Posterior vena cava (tissue), 2 donors: ENCODE measurements at regions not wholly inside any gene's neighbourhood (a gene's known extent, or its start where the extent isn't known, plus 50 kb on each side); places are given as distances from the start of the nearest gene placed in this dataset.

Experiments
- DNase-seq: peaks from one replicate; pipeline ENCODE4 v3.0.0-alpha.2; 2020; ENCODE audit warnings: low spot score
- intact Hi-C, 2 donors: fragments of 100-400 bp; cut with DNase I; formaldehyde crosslinking; loops; one replicate each; pipeline versions ENCODE4 v1.14.1 to v1.14.2; 2022 to 2023
- donor health status: DM: yes; HTN: yes; CAD: no.
- donor health status: DM: yes; HTN: yes; CAD: no.

DNA sequence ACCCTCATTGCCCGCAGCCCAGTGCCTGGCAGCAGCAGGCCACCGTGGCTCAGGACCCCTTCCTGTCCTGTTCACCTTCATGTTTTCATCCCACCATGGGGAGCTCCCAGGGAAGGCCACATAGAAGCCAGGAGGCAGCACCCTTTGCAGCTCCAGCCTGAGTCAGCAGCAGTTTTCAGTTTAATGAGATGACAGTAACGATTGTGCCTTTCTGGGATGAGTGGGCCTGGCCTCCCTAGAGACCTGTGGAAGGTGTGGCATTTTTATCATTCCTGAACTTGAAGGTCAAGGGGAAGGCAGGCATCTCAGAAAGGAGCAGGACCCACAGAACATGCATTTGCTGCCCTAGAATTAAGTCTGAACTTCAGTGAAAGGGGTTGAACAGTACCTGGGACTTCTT lies 532.8 kb downstream of the FUT8 start:
- intact Hi-C loops, result no loop called here
- DNase-seq, result no peak

DNA sequence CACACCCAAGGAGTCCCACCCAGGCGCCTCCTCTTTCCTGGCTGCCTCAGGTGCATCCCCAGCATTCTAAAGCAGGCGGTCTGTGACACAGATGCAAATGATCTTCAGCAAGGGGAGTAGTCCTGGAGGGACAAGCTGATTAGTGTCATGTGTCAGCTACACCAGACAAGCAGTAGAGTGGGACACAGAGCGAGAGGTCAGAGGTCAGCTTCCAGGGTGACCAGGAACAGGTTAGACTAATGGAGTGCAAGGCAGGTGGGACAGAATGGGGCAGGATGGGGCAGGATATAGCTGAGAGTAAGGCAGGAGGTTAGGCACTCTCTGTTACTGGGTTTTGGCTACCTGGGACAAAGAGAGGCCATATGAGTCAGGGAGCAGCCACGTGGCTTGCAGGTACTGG lies 534.0 kb downstream of the FUT8 start:
- DNase-seq, result no peak
- intact Hi-C loops, result no loop called here

DNA sequence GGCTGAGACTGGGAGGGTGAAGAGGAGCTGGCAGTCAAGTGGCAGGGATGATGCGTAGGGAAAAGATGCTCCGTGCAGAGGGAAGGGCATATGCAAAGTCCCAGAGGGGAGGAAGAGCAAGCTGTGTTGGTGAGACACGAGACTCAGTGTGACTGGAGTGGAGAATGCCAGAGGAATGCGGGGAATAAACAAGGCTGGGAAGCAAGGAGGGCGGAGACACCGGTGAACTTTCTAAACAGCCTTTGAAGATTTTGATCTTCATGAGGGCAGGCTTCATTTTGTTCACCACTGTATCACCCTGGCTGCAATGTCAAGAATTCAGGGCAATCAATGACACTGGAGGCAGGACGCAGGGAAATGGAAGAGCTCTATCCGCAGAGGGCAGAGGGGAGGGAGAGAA lies 535.8 kb downstream of the FUT8 start:
- intact Hi-C loops, result no loop called here
- DNase-seq, result no peak

DNA sequence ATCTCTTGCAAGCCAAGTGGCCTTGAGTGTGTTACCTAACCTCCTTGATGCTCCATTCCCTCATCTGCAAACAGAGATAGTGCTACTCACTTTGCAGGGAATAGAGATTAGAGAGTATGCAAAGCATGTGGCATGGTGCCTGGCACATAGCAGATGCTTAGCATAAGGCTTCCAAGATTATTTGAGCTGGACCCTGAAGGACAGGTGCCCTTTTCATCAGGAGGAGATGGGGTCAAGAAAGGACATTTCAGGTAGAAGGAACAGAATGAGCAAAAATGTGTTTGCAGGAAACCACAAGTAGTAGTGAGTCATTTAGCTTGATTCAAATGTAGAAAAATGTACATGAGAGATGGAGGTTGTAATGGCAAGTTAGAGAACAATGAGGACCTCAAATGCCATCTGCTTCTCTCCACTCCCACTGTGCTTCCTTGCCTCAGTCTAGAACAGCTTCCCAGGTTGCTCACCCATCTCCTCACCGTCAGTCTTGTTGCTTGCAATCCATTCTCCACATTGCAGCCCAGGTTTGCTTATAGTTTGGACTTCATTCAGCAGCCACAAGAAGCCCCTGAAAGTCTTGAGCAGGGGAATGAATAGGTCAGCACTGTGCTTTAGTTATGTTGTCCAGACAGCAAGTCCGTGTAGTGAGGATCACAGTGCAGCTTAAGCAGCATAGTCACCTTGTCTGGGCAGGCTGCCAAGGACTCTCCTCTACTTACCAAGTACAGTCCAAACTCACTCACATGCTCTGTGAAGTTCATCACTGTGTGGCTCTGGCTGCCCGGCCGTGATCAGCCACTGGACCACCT lies 536.3 kb upstream of the CCDC196 start:
- intact Hi-C loops, result no loop called here
- DNase-seq, result no peak

DNA sequence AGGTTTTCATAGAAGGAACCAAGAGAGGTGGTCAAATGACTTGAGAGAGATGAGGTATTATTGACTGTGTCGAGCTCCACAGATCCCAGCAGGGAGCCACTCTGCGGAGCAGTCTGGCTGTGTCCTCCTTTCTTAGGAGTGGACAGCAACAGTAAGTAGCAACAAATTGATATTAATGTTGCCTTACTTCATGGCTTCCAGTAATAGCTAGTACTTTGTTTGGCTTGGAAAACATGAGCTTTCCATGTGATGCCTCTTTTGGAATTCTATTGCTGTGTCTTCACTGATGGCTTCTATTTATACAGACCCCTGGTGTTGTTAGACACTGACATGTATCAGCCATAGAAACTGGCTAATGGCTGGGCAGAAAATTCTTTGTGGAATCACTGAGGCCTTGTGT lies 531.2 kb upstream of the CCDC196 start:
- DNase-seq, result no peak
- intact Hi-C loops, result no loop called here

DNA sequence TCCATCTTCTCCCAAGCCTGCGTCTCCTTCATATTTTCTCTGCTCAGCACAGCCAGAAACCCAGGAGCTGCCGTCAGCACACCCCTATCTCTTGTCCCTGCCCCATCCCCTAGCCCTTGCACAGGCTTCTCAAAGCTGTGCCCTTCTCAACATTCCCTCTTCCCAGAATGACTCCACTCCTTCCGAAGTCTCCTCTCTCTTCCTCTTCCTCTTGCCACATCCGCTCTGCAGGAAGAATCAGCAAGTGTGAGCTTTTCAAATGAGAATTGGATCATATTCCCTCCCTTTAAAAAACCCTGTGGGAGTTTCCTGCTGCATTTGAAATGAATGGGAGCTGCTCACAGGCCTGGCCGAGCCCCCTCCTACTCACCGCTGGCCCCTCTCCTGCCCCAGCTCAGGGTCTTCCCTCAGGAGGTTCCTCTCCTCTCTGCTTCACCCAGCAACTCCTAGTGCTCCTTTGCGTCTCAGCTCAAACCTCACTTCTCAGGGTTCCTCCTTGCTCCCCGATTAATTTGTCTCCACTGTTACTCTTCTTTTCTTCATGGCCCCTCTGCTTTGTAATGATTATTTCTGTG lies 528.5 kb upstream of the CCDC196 start:
- DNase-seq, result no peak
- intact Hi-C loops, result no loop called here

DNA sequence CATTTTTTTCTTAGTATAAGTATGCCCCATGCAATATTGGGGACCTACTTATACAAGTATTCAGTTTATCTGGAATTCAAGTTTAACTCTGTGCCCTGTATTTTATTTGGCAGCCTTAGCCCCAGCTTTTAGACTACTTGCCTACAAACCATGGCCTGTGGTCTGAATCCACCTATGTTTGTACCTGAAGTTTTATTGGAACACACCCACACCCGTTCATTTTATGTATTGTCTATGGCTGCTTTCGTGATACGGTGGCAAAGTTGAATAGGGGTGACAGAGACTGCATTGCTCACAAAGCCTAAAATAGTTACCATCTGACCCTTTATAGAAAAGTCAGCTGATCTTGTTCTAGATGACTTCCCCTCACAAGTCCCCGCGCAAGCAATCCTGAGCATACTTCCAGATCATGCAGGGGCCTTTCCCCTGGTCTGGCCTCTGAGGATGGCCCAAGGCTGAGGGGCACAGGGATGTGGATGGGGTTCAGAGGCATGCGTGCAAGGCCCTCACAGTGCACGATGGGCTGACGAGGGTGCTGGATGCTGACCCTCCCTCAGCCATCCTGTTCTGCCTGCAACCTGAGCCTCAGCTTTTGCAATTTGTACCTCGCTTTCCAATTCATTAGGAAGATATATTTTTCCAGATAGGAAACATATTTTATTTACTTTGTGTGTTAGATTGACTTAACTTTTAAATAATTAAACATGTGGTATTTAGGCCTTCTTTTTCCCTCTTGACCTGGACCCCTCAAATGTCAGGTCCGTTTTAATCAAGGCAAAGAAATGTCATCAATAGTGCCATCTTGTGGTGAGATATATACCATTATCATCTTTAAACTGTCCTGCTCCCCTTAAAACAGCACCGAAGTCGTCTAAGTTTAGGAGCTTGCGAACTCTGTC lies 527.3 kb upstream of the CCDC196 start:
- intact Hi-C loops, result no loop called here

DNA sequence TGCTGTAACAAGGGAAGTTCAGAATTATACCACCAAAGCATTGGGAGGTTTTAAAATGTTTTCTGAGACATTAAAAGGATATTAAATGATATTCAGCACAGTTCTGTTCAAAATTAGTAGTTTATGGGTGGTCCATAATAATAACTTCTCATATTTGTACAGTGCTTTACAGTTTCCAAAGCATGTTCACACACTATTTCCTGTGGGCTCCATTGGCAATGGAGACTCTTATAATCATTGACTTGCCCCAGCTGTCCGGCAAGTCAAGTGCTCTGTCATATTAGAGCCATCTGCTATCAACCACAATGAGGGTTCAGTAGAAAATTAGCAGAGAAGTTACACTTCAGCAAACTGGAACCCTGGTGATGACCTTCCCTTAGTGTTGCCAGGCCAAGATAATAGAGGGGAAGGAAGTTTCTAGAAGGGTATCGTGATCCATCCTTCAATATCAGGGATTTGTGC lies 526.6 kb upstream of the CCDC196 start:
- intact Hi-C loops, result no loop called here
- DNase-seq, result no peak

More for the DNA sequence above, 527.3 kb upstream of the CCDC196 start:
- no peak for DNase-seq

DNA sequence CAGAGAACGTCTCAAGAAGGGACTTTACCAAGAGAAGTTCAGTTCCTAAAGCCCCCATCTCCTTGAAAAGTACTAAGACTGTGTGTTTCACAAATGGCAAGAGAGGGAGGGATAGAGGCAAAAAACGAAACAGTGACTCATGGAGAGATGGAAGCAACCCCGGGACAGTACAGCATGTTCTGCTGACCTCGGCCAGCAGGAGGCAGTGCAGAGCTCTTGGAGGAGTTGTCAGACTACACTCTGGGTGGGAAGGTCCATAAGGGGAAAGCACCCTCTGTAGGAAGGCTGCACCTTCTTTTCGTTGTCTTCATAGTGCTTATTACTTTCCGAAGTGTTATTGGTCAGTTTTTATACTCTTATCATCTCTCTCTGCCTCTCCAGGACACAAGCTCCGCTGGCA lies 525.2 kb upstream of the CCDC196 start:
- intact Hi-C loops, result no loop called here

DNA sequence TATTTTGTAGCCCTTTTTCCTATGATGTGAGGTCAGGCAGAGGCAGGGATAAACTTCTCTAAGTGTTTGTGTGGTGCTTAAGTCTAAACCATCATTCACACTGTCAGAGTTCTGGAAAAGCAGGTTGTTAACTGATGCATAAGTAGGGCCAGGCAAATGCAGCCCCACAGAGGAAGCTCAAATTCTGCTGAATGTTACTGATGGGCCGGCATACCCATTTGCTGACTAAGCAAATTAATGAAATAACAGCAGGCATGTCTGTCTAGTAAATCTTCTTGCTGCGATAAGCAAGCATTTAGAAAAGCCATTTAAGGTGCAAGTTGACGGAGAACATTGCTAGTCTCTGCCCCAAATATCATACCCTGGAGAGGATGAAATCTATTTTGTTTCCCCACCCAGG lies 523.2 kb upstream of the CCDC196 start:
- intact Hi-C loops, result no loop called here
- no peak for DNase-seq

More for the DNA sequence above, 525.2 kb upstream of the CCDC196 start:
- no peak for DNase-seq

DNA sequence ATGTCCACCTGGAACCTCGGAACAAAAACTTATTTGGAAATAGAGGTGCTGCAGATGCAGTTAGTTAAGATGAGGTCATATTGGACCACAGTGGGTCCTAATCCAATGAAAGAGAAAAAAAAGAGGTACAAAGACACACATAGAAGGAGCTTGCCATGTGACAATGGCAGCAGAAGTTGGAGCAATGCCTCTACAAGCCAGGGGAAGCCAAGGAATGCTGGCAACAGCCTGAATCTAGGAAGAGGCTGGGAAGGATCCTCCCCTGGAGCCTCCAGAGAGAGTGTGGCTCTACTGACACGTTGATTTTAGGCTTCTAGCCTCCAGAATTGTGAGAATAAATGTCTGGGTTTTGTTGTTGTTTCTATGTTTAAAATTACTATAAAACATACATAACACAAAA lies 521.8 kb upstream of the CCDC196 start:
- no peak for DNase-seq
- intact Hi-C loops, result no loop called here

DNA sequence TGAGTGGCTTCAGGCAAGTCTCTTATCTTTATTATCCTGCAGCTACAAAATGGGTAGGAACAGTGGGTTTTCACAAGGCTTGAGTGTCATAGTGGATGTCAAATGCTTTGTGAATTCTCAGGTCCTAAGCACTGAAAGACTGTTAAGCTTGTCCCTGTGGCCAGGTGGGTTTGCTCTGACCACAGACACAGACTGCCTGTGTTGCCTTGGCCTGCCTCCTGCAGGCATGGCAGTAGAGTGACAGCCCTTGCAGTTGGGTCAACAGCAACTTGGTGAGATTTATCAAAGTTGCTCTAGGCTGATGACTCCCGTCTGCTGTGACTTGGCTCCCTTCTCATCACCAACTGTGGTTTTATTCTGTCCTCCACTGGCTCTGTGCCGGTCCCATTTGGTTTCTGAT lies 520.0 kb upstream of the CCDC196 start:
- intact Hi-C loops, result no loop called here
- no peak for DNase-seq

DNA sequence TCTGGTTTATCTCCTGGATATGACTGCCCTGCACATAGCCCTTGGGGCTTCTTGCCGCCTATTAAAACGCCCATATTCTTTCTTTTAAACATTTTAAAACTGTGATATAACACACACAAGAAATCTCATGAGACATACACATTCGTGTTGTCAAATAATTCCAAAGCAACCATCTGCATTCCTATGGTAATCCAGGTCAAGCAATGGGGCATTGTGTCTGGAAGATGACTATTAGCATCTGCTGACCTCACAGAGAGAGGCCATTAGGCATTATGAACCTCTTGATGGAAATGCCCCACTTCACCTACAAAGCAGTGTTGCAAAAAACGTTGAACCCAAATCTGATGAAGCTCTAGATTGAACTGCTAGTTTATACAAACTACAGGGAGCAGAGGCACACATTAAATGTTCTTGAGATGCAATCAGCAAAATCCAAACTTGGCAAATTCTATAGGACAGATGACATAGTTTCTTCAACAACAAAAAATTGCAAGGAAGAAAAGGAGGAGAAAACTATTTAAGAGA lies 513.8 kb upstream of the CCDC196 start:
- no peak for DNase-seq
- intact Hi-C loops, result no loop called here

DNA sequence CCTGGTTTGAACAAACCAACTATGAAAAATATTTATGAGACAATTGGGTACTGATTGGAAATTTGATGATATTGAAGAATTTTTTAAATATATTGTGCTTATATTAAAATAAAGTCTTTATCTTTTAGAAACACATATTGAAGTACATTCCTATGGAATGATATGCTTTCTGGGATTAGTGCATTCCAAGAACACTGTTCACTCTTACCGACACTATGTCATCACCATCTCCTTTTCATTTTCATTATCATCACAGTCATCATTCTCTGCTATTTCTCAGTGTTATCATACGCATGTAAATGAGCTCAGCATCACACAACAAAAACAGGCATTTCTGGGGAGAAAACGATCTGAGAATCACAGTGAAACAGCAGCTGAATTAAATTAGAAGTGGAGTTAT lies 513.3 kb upstream of the CCDC196 start:
- intact Hi-C loops, result no loop called here
- DNase-seq, result no peak

DNA sequence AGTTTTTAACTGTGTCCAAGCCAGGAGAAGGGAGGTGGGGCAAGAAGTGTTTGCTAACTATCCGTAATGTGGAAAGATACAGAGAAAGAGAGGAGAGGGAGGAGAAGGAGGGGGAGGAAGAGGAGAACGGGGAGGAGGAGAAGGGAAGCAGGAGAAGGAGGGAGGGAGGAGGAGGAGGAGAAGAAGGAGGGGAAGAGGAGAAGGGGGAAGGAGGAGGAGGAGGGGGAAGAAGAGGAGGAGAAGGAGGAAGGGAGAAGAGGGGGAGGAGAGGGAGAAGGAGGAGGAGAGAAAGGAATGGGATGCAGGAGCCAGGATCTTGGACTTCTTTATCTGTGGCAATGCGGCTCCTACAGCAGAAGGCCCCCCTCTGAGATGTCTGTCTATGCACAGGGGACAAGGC lies 510.3 kb upstream of the CCDC196 start:
- intact Hi-C loops, result no loop called here
- DNase-seq, result no peak

DNA sequence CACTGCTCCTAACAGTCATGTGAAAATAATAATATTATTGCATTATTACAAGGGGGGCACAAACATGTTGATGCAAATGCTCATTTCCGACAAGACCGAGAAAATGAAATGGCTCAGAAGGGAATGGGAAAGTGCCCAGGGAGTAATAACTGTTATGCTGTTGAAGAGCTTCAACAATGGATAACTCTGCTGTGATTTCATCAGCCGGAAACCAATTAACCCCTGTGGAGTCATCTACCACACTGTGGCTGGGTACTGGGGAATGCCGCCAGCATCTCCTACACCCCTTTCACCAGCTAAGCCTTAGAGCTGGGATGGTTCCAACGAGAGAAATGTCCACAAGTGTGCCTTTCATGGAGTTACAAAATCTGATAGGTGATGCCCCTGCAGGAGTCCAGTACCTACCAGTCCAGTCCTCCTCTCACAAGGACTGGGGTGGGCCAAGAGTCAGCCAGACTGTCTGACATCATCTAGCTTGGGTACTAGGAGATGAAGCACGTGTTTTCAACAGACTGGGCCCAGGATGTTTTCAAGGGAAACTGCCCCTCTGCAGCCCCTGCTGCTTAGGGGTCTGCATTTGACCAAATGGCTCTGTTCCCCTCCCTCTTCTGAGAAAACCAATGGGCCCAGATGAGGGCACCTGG lies 509.3 kb upstream of the CCDC196 start:
- intact Hi-C loops, result no loop called here
- DNase-seq, result no peak

DNA sequence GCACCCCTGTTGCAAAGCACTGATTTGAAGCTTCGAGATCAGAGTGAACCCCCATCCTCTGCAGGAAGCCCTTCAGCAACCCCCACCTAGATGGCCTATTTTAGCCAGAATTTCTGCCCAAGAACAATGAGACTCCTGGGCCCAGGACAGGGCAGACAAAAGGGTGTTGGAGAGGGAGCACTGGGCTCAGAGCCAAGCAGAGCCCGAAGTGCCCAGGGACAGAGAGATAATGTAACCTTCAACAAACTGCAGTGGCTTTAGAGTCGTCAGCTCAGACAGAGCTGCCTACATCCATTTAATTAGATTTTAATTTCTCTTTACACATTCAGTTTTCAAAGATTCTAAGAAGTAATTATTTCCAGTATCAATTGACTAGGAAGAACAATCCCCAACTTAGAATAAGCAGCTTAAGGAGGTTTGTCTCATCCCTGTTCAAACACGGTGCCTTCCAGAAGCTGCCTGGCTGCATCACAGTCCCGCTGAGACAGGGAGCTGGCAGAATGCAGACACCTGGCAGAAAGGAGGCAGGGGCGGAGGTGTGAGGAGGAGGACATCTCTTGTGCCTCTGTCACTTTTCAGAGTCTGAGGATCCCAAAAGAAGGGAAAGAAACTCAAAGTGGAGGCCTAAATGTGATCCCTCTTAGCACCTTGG lies 504.9 kb upstream of the CCDC196 start:
- intact Hi-C loops, result no loop called here
- DNase-seq, result no peak

DNA sequence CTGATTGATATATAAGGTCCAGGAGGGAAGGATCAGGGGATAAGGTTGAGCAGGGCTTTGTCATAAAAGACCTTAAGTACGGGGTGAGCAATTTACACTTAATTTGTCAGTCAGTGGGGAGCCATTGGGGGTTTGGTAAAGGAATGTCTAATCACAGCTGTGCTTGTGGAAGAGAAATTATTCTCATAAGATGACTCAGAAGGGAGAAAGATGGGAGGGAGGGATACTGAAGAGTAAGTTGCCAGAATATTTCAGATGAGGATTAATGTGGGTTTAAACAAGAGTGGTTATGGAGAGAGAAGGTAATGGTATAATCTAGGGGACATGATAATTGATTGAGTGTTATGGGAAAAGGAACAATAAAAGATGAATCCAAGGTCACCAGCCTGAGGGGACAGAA lies 500.1 kb upstream of the CCDC196 start:
- no peak for DNase-seq
- intact Hi-C loops, result no loop called here

DNA sequence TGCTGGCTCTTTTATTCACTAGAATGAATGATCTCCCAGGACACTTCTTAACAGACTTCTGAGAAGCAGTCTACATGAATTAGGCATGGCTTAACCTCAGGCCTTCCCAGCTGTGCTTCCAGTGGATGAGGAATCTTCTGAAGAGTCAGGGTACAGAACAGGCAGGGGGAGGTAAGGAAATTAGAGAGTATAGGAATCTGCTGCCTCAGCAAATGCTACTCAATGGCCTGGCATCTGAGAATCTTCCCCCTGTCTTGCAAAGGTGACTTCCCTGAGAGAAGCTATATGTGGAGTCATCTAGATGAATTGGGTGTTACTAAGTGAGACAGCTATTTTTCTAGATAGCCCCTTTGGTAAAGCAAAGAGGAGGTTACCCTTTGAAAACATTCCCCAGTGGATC lies 496.2 kb upstream of the CCDC196 start:
- no peak for DNase-seq
- intact Hi-C loops, result no loop called here
